ENCODE measurements at regions not wholly inside any gene's neighbourhood (a gene's known extent, or its start where the extent isn't known, plus 50 kb on each side); places are given as distances from the start of the nearest gene placed in this dataset.

- H3K36me3 ChIP-seq (ENCODE audit: insufficient read depth, low read length): no peaks in the 10 kb centered on the region
- H3K27ac ChIP-seq (ENCODE audit: low read depth, low read length): no peak overlapping the region
- no peaks in the 10 kb centered on the region for H3K4me1 ChIP-seq (ENCODE audit: insufficient read depth, low read length)
- peaks cover 3% of the 10 kb centered on the region for H3K9me3 ChIP-seq (ENCODE audit: insufficient read depth, low read depth, low read length)
- H3K36me3 Mint-ChIP-seq (ENCODE audit: low read depth, unreplicated experiment): no peaks in the 10 kb centered on the region
- peaks cover under 1% of the 10 kb centered on the region for H3K27me3 Mint-ChIP-seq (ENCODE audit: low read depth, unreplicated experiment)
- H2AFZ ChIP-seq (ENCODE audit: low read depth, low read length): no peak overlapping the region
- no peak overlapping the region for H3K4me3 Mint-ChIP-seq (ENCODE audit: unreplicated experiment)
- no peaks in the 10 kb centered on the region for H4K20me1 ChIP-seq (ENCODE audit: insufficient read depth, low read length)
- FAIRE-seq: no peak
- TF ChIP-seq EZH2 (IDR thresholded peaks at IDR 0.05; ENCODE audit: insufficient read depth, low read length): no peak
- TF ChIP-seq CTCF (IDR thresholded peaks at IDR 0.05; ENCODE audit: insufficient read depth, low read depth, low read length): no peak
- no peak for DNase-seq (ENCODE audit: low read depth)
- H3K9ac ChIP-seq (ENCODE audit: low read length): no peak overlapping the region
- H3K4me3 ChIP-seq (ENCODE audit: insufficient read depth, low read depth, low read length): no peak overlapping the region
- H3K9me3 Mint-ChIP-seq (ENCODE audit: unreplicated experiment): peaks cover 7% of the 10 kb centered on the region
- H3K4me1 Mint-ChIP-seq (ENCODE audit: low read depth, unreplicated experiment): no peaks in the 10 kb centered on the region
- H3K79me2 ChIP-seq (ENCODE audit: insufficient read depth, low read length): no peaks in the 10 kb centered on the region
- no peak overlapping the region for H3K27ac Mint-ChIP-seq (ENCODE audit: unreplicated experiment)
- H3K27me3 ChIP-seq (ENCODE audit: insufficient read depth, low read length): no peaks in the 10 kb centered on the region
- no peak overlapping the region for H3K4me2 ChIP-seq (ENCODE audit: low read length)
Measured at GRCh38 chr1:3999941-4000735, 100.1 kb upstream of the C1orf174 start.

- Histone ChIP-seq H3K9me3 (ENCODE audit: insufficient read depth, low read depth, low read length) (peaks cover 3% of the 10 kb centered on the region), H4K20me1 (ENCODE audit: insufficient read depth, low read length) (no peaks in the 10 kb centered on the region), H3K4me2 (ENCODE audit: low read length) (no peak overlapping the region), H3K4me1 (ENCODE audit: insufficient read depth, low read length) (no peaks in the 10 kb centered on the region), H2AFZ (ENCODE audit: low read depth, low read length) (no peak overlapping the region), H3K36me3 (ENCODE audit: insufficient read depth, low read length) (no peaks in the 10 kb centered on the region), H3K27me3 (ENCODE audit: insufficient read depth, low read length) (no peaks in the 10 kb centered on the region), H3K9ac (ENCODE audit: low read length) (no peak overlapping the region), H3K27ac (ENCODE audit: low read depth, low read length) (no peak overlapping the region), H3K79me2 (ENCODE audit: insufficient read depth, low read length) (no peaks in the 10 kb centered on the region), H3K4me3 (ENCODE audit: insufficient read depth, low read depth, low read length) (no peak overlapping the region)
- FAIRE-seq: no peak
- Mint-ChIP-seq H3K4me1 (ENCODE audit: low read depth, unreplicated experiment) (no peaks in the 10 kb centered on the region), H3K27me3 (ENCODE audit: low read depth, unreplicated experiment) (peaks cover 3% of the 10 kb centered on the region), H3K27ac (ENCODE audit: unreplicated experiment) (no peak overlapping the region), H3K9me3 (ENCODE audit: unreplicated experiment) (peaks cover 10% of the 10 kb centered on the region), H3K4me3 (ENCODE audit: unreplicated experiment) (no peak overlapping the region), H3K36me3 (ENCODE audit: low read depth, unreplicated experiment) (no peaks in the 10 kb centered on the region)
- DNase-seq (ENCODE audit: low read depth): no peak
- no peak for TF ChIP-seq EZH2 (IDR thresholded peaks at IDR 0.05; ENCODE audit: insufficient read depth, low read length)
- TF ChIP-seq CTCF (IDR thresholded peaks at IDR 0.05; ENCODE audit: insufficient read depth, low read depth, low read length): no peak
Measured at GRCh38 chr1:4000811-4001251, 100.8 kb upstream of the C1orf174 start.

GRCh38 chr1:4001461-4001860 lies 101.4 kb upstream of the C1orf174 start:
- H3K4me1 Mint-ChIP-seq (ENCODE audit: low read depth, unreplicated experiment): no peaks in the 10 kb centered on the region
- no peaks in the 10 kb centered on the region for H4K20me1 ChIP-seq (ENCODE audit: insufficient read depth, low read length)
- DNase-seq (ENCODE audit: low read depth) (no peak), FAIRE-seq (no peak)
- H3K9me3 Mint-ChIP-seq (ENCODE audit: unreplicated experiment): peaks cover 10% of the 10 kb centered on the region
- peaks cover 3% of the 10 kb centered on the region for H3K27me3 Mint-ChIP-seq (ENCODE audit: low read depth, unreplicated experiment)
- H3K27ac Mint-ChIP-seq (ENCODE audit: unreplicated experiment): no peak overlapping the region
- no peak overlapping the region for H3K27ac ChIP-seq (ENCODE audit: low read depth, low read length)
- H2AFZ ChIP-seq (ENCODE audit: low read depth, low read length): no peak overlapping the region
- H3K27me3 ChIP-seq (ENCODE audit: insufficient read depth, low read length): no peaks in the 10 kb centered on the region
- no peak overlapping the region for H3K9ac ChIP-seq (ENCODE audit: low read length)
- no peaks in the 10 kb centered on the region for H3K36me3 ChIP-seq (ENCODE audit: insufficient read depth, low read length)
- TF ChIP-seq EZH2 (IDR thresholded peaks at IDR 0.05; ENCODE audit: insufficient read depth, low read length) (no peak), CTCF (IDR thresholded peaks at IDR 0.05; ENCODE audit: insufficient read depth, low read depth, low read length) (no peak)
- H3K4me2 ChIP-seq (ENCODE audit: low read length): no peak overlapping the region
- peaks cover 3% of the 10 kb centered on the region for H3K9me3 ChIP-seq (ENCODE audit: insufficient read depth, low read depth, low read length)
- H3K36me3 Mint-ChIP-seq (ENCODE audit: low read depth, unreplicated experiment): no peaks in the 10 kb centered on the region
- H3K4me3 ChIP-seq (ENCODE audit: insufficient read depth, low read depth, low read length): no peak overlapping the region
- H3K79me2 ChIP-seq (ENCODE audit: insufficient read depth, low read length): no peaks in the 10 kb centered on the region
- H3K4me1 ChIP-seq (ENCODE audit: insufficient read depth, low read length): no peaks in the 10 kb centered on the region
- no peak overlapping the region for H3K4me3 Mint-ChIP-seq (ENCODE audit: unreplicated experiment)
